HG02763 (cell line): ENCODE measurements at regions not wholly inside any gene's neighbourhood (a gene's known extent, or its start where the extent isn't known, plus 50 kb on each side); places are given as distances from the start of the nearest gene placed in this dataset.
"Not testable (repeated sequence)": the region's sequence is repeated elsewhere in the genome, so short reads cannot be mapped to it uniquely, and the experiment has no call there.

ENCODE experiments used
- ATAC-seq: cut with Tn5 transposase; IDR thresholded peaks from one replicate; pipeline ENCODE4 v1.9.1; 2021; ENCODE audit warnings: mild to moderate bottlenecking, moderate library complexity; ENCODE audit not compliant: unreplicated experiment

DNA sequence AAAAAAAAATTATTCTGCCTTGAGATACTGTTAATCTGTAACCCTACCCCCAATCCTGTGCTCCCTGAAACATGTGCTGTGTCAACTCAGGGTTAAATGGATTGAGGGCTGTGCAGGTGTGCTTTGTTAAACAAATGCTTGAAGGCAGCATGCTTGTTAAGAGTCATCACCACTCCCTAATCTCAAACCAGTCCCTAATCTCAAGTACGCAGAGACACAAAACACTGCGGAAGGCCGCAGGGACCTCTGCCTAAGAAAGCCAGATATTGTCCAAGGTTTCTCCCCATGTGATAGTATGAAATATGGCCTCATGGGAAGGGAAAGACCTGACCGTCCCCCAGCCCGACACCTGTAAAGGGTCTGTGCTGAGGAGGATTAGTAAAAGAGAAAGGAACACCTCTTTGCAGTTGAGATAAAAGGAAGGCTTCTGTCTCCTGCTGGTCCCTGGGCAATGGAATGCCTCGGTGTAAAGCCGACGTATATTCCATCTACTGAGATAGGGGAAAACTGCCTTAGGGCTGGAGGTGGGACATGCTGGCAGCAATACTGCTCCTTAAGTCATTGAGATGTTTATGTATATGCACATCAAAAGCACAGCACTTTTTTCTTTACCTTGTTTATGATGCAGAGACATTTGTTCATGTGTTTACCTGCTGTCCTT, 402.6 kb downstream of the TBC1D32 start:
- ATAC-seq = not testable (repeated sequence)

DNA sequence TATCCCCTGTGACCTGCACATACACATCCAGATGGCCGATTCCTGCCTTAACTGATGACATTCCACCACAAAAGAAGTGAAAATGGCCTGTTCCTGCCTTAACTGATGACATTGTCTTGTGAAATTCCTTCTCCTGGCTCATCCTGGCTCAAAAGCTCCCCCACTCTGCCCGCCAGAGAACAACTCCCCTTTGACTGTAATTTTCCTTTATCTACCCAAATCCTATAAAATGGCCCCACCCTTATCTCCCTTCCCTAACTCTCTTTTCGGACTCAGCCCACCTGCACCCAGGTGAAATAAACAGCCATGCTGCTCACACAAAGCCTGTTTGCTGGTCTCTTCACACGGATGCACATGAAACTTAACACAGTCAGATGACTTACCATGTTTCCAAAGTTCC, 403.8 kb downstream of the TBC1D32 start:
- ATAC-seq = not testable (repeated sequence)

GRCh38 chr6:120924214-120924613, 410.1 kb downstream of the TBC1D32 start:
- ATAC-seq = no peak

DNA sequence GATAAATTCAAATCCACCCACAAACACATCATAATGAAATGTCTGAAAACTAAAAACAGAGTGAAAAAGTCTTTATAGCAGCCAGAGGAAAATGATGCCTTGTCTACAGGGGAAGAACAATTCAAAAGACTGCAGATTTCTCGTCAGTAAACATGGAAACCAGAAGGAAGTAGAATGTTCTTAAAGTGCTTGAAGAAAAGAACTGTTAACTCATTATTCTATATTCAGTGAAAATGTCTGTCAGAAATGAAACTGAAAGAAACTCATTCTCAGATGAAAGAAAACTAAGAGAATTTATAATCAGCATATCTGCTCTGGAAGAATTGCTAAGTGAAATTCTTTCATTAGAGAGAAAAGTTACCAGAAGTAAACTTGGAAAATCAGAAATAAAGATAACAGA, 416.1 kb downstream of the TBC1D32 start:
- no peak for ATAC-seq

DNA sequence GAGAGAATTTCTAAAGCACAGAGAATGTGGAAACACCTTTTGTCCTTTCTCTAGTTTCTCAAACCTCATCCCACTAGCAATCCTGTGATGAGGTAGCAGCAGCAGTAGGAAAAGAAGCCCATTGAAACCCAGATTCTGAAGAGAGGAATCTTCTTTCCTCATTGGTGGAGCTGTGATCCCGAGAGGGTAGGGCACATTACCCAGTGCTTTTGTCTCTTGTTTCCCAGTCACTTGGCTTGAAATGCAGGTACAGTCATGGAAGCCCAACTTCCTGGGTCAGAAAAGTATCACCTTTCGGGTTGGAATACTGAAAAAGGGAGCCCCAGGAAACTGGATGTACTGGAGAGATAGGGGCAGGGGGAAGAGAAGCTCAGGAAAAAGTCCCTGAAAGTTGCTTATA, 417.4 kb downstream of the TBC1D32 start:
- ATAC-seq = no peak

DNA sequence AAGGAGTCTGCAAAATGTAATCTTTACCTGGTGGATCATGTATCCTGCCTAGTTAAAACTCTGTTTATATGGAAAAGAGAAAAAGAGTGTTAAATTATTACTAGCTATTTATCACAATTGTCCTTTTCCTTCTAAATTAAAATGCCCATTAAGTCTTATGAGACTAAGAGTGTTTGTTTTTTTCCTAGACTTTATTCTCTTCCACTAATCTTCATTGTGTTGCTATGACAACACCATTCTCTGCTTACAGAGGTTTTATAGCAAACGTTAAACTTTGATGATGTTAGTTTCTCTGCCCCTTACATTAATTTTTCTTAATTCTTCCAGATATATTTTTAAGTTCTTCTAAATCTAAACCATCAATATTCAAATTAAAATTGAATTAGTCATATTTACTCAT, 420.8 kb downstream of the TBC1D32 start:
- ATAC-seq = no peak

GRCh38 chr6:120908767-120909166, 425.5 kb downstream of the TBC1D32 start:
- ATAC-seq = no peak

DNA sequence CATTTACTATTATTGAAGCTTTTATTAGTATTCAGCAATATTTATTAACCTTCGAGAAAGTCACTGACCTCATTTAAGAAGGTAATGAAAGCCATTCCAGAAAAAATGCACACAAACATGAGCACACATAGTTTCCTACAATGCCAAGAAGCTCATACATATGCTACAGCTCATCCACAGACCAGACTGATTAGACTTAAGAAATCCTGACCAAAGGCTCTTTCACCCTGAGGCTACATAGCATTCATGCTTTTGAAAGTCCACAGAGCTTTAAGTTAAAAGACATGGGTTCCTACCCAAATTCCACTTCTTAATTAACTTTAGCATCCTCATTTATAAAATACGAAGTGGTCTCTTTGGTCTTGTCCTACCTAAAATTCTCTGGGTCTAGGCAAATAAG, 430.4 kb downstream of the TBC1D32 start:
- no peak for ATAC-seq

DNA sequence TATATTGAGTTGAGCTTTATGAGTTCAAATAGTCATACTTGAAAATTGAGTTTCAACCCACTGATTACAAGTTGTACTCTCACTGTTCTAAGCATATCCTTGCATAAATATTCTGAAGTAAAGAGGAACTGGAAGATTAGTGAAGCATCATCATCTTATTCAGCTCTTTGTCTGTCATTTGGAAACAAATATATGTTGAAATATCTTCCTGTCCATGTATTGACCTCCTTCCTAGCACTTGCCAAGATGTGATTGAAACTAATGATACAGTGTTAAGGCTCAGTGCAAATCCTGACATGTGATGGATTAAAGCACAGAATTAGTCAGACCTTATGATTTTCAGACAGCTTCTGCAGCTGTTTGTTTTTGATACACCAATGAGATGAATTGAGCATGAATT, 434.3 kb downstream of the TBC1D32 start:
- no peak for ATAC-seq

- ATAC-seq = peak; percentile 85
These were observed 440.2 kb downstream of the TBC1D32 start for GRCh38 chr6:120894077-120894476.

GRCh38 chr6:120876931-120877330, 457.3 kb downstream of the TBC1D32 start:
- no peak for ATAC-seq

DNA sequence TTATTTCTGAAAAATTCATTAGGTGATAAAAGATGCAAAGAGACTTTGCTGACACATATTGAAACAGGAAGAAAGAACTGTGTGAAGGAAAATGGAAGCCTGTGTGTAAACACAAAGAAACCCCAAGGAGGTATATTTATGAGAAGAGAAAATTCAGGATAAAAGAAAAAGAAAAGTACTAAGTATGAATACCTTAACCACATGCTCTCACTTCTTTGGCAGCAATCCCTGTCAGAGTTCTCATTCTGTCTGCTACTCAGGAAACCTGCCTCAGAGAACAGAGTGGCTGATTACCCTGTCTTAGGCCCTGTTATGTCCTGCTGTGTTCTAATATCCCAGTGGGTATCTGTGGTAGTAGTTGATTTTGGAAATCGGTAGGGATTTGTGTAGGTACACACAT, 457.9 kb downstream of the TBC1D32 start:
- peak; percentile 50 for ATAC-seq

- no peak for ATAC-seq
These were observed 458.4 kb downstream of the TBC1D32 start for GRCh38 chr6:120875900-120876299.

GRCh38 chr6:120874422-120874821, 459.9 kb downstream of the TBC1D32 start:
- ATAC-seq = no peak

DNA sequence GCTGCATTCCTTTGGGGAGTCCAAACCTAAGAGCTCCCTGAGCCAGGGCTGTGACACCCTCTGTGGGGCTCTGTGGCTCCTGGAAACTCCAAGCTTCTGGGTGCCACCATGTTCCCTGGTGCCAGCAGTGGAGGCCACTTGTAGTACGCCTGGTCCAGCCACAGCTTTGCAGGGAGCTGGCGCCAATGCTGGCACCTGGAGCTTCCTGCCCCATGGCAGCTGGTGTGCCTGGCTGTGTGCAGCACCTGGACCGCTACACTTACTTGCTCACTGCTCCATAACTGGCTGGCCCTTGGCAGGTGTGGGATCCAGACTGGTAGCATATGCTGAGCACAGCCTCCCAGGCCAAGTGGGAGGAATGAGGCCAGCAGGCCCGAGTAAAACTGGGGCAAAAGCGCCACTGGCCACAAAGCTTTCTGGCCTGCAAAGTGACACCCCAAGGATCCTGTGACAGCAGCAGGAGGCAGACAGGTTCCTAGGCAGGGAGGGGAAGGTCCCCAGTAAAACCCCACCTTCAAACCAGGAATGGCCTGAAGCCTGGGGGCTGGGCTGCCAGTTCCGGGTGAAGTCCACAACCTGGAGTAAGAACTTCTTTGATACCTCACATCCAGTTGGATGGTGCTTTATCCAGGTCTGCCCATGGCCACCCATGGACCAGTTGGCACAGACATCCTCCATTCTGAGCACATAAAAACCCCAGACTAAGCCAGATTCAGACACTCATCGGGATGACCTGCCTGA, 461.0 kb downstream of the TBC1D32 start:
- ATAC-seq = no peak

DNA sequence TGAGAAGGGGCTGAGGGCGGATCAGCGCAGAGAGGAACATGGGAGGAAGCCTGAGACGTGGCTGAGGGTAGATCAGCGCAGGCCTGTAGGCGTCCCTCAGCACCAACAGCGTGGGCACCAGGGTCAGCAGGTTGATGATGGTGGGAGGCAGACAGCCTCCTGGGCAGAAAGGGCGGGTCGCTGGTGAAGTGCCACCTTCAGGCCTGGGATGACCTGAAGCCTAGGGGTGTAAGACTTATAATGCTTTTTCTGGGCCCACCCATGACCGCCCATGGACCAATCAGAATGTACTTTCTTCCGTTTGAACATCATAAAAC, 462.1 kb downstream of the TBC1D32 start:
- no peak for ATAC-seq

DNA sequence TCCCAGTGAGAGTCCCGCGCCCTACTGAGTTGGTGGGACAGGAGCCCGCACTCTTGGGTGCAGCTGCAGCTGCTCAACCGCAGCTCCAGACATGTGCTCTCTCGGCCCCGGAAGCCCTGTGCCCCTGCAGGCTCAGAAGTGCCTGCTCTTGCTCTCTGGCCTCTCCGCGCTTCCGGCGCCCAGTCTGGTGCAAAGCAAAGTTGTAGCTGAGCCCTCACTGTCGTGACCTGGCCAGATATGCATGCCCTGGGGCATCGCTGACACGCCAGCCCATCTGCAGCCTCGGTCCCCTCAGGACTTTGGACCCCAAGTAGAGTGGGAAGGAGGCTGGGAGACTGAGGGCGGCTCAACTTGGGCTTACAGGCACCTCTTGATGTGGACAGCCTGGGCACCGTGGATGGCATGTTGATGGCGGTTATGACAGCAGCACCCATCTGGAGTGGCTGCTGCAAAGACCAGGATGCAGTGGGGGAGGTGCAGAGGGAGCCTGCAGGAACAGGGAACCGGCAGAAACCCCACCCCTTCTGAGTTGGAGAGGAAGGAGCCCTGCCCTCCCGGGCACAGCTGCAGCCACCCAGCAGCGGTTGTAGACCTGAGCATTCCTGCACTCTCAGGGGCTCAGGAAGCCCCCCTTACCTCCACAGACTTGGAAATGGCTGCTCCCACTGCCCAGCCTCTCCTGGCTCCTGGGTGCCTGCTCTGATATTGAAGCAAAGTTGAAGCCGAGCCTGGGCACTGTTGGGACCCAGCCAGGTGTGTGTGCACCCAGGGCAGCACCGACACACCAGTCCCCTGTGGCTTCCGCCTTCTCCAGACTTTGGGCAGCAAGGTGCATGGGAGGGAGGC, 462.6 kb downstream of the TBC1D32 start:
- no peak for ATAC-seq

- no peak for ATAC-seq
These were observed 464.9 kb downstream of the TBC1D32 start for GRCh38 chr6:120869397-120869796.

- no peak for ATAC-seq
These were observed 476.9 kb downstream of the TBC1D32 start for GRCh38 chr6:120857422-120857821.

GRCh38 chr6:120854583-120854982, 479.7 kb downstream of the TBC1D32 start:
- no peak for ATAC-seq

DNA sequence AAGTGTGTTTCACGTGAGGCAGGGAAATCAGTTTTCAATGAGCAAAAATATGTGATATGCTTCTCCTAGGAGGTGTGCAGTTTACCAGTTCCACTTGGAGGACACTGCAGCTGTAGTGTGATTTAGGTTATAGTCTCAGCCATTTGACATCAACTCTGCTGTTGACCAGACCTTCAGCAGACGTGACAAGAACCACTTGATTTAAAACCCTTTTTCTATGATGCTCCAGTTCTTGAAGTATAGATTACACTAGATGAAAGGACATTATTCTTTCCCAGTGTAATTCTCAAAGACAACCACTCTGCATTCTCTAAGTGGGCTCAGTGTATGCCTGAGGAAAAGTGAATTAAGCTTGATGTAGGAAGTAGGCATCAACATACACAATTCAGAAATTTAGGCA, 480.8 kb downstream of the TBC1D32 start:
- no peak for ATAC-seq

GRCh38 chr6:120852293-120852849, 481.9 kb downstream of the TBC1D32 start:
- no peak for ATAC-seq
